NCI-H345 treated with DMSO at 0.1 percent for 48 hours (cell line): ENCODE measurements at regions not wholly inside any gene's neighbourhood (a gene's known extent, or its start where the extent isn't known, plus 50 kb on each side); places are given as distances from the start of the nearest gene placed in this dataset.

Experiments used
- DNase-seq: peaks from one replicate; lab custom pipeline; 2025; ENCODE audit not compliant: unreplicated experiment; lab: John Stamatoyannopoulos, UW

DNA sequence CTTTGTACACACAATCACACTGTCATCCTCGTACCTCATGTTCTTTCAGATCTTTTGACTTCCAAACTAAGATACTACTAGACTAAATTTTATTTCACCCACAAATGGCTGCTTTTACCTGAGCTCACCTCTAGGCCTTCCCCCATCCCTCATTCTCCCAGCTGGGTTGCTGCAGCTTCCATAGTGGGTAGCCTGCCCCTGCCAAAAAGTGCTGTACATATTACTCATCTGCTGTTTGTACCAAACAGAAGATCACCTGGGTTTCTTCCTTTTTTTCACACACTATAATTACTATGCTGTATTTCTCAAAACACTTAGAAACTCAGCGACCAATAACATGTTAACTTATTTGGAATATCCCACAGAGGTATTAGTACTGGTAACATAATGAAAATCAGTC is 267.6 kb upstream of the PRDM1 start:
- no peak for DNase-seq

DNA sequence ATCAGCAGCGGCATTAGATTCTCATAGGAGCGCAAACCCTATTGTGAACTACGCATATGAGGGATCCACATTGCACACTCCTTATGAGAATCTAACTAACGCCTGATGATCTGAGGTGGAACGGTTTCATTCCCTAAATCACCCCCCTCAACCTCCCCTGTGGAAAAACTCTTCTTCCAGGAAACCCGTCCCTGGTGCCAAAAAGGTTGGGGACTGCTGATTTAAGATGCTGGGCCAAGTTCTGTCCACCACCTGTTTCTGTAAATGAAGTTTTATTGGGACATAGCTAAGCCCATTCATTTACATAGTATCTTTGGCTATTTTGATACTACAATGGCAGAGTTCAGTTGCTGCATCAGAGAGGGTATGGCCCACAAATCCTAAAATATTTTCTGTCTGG is 268.2 kb upstream of the PRDM1 start:
- no peak for DNase-seq

DNA sequence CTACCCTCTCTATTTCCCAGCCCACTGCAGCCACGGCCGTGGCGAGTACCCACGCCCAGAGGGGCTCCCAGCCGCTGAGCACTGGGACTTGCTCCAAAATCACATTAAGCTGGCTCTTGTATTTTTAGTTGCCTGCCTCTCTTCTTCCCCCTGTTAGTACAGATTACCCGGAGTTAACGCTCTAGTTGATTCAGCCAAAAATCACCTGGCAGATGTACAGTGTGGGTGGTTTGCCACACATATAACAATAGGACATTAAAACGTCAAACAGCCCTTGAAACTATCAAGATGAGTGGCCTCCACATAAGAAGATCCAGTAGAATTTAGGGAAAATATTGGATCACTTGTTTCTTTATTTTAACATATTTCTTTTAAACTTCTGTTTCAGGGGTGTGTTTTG is 268.8 kb upstream of the PRDM1 start:
- no peak for DNase-seq

DNA sequence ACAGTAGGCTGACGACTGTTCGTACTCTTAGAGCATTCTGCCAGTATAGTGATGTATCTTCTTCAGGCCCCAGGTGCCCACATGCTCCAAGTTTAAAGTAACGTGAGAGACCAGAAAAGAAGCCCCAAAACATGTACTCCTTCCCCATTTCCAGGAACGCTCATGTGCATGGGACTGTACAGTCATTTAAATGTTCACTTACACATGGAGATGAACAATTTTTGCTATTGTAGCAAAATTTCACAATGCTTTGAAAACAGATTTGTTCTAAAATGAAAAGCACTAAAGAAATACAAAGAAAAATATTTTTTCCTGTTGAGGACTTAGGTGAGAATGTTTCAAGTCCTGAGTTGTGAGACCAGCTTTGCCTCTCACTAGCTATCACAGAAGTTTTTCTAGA is 269.3 kb upstream of the PRDM1 start:
- no peak for DNase-seq

DNA sequence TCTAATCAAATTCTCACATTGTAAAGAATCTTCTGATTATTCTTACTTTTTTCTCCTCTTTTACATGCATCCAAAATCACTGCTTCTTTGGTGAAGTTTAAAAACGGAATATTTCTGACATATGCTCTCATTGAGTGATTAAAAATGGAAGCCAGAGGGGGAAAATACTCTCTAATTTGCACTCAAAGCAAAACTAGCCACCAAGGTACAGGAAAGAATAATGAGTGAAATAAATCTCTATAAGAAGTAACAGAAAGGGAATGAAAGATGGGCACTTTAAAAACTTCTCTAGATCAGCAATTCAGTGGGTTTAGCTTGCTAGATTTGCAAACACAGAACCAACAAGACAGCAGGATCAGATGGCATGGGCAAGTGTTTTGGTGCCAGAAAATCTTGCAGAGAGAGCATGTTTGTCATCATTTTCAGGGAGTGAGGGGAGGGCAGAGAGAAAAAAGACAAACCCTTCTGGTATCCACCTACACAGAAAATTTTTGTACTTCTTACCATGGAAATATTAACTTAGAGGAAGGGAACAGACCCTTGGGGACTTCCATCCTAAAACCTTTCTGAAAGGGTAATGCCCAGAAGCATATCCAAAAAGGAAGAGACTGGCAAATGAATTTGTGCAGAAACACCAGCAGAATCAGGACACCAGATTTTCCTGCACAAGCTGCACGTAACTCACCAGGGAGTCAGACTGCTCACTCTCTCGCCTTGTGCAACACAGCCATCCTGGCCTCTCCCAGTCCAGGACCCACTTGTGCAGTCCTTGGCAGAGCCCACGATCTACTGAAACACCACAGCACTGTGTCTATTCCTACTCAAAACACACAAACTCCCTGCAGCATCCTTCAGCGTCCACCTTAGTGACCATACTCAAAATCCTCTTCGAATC is 270.2 kb upstream of the PRDM1 start:
- no peak for DNase-seq

DNA sequence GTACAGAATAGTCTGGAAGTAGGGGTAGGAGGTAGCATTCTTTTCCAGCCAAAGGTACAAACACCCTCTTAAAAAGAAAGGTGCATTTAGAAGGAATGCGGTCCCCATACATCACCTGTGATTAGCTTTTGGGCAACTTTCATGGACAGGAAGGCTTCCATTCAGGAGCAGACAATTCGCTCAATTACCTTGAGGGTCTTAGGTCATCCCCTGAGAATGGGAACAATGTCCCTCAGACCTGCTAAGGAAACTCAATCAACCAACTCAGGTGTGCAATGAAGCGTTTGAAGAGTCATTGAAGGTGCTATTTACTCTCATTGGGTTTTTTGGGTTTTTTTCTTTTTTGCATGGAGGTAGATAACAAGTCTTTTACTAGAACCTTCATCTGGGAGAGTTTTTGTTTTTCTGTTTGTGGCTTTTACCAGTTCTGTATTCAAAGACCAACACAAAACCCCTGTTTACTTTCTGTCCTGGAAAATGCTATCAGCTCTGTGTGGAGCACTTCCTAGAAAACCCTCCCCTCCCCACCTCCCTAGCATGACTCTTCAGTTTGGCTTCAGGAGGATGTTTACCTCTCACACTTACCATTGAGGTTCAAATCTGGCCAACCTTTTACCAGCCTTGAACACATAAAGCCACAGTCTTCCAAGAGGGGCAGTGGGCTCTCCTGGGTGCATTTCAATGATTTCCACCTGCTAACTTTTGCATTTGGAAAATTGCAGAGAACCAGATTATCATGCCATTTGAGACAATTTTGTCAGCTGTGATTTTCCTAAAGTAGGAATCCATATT is 271.2 kb upstream of the PRDM1 start:
- DNase-seq = peak; percentile 20

DNA sequence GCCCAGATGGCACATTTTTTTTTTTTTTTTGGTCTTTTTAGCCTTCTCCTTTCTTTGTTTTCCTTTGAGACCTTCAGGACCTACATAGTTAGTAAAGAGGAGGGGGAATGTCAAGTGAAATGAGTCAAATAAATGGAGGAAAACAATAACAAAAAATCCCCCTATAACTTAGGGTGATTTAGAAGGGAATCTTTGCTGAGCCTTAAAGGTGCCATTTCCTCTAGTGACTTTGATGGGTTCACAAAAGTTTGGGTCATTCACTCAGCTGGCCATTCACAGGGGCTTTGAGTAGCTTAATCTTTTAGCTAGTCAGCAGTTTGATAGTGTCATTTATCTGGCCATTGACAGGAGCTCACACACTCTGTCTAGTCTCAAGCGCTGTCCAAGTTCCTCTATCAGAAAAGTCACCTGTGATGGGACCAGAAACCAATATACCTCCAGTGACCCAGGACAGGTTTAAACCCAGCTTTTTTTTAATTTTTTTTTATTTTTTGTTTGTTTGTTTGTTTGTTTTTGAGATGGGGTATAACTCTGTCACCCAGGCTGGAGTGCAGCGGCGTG is 275.1 kb upstream of the PRDM1 start:
- DNase-seq = no peak

DNA sequence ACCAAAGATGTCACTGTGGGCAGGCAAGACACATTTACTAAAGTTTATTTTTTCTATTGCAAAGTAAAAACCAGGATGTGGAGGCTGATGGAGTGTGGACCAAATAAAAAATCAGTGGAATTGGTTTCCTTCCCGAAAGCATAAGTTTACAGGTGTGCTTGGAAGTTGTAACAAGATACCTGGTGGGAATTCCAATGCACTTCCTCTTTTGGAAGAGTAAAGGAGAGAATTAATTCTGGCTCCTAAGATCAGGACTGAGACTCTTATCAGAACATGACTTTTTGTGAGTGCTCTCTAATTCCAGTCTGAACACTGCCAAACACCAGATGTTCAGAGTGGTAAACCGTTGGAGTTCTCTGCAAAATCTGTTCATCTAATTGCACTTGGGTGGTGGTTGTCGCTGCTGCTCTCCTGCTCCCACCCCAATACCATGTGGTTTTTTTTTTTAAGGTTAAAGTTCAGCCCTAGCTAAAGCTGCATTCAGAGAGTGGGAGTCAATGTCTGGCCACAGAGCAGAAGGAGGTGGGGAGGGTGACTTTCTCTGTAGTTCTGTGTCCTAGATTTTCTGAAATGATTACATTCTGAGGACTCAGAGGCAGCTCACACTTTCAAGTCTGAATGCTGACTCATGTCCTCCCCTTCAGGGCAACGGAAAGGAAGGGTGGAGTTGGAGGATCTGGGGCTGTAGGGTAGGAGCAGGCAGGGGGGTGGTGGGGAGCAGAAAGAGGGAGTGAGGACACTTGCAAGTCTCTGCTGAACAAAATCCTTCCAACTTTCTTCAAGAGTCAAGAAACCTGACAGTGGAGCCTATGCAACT is 275.8 kb upstream of the PRDM1 start:
- DNase-seq = no peak

DNA sequence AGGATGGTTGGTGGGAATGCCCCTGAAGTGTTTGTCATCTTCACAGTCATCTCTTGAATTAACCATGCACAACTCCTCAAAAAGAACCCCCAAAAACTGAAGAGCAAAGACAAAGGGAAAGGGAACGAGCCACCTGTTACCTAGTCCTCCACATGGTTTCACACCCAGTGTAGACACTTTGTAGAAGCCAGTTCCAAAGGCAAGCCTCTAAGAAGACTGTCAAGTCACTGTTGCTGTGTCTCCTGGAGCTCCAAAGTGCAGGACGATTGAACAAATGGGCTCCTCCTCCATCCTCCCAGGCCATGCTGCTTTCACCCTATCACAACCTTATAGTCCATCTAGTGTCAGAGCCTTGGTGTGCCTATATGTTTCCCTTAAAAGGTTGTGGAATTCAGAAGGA is 277.6 kb upstream of the PRDM1 start:
- DNase-seq = no peak

DNA sequence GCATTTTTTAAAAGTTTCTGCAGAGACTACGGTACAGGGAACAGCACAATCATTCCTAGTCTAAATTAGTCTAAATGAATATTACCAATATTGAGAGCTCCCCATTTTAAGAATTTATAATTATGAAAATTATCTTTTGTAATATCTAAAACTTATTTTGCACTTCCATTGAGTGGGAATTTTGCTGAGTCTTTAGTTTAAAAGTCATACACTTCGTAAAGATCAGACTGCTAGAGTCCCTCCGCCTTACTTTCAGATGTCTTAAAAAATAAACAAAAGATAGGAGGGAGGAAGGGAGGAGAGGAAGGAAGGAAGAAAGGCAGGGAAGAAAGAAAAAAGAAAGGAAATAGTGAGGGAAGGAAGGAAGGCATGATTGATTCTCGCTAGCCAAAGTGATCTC is 278.2 kb upstream of the PRDM1 start:
- no peak for DNase-seq

DNA sequence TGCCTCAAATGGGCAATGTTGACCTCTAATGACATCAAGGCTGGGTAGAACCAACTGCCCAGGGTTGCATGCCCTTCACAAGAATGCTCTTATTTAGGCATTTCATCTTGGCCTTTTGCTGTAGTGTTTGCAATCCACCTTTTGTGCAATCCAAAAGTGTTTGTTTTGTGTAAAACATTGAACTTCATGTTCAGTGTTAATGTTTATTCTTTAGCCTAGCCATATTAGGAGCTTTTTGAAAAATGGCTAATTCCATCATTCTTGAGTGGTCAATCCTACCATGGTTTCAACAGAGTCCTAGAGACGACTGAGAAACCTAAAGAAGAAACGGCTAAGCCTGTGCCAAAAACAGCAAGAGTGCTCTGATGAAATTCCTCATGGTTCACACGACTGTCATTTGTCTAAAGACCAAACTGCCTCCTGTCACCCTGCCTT is 279.6 kb upstream of the PRDM1 start:
- DNase-seq = no peak

DNA sequence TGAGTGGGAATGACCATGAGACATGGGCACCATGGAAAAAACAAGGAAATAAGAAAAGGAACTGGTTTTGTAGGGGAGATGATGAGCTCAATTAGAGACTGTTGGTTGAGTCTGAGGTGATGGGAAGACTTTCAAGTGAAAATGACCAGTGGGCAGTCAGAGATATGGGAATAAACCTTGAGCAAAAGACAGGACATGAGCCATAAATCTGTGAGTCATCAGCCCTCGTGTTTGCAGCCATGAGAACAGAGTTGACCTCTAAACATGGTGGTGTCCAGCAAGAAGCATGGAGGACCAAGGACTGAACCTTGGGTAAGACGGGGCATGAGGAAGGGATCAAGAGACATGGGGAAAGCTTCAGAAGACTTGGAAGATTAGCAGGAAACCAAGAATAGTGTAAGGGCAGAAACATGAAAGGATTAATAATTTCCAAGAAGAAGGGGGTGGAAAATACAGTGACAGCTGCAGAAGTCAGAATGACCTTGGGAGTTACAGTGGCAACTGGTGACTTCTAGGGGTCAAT is 280.6 kb upstream of the PRDM1 start:
- no peak for DNase-seq

DNA sequence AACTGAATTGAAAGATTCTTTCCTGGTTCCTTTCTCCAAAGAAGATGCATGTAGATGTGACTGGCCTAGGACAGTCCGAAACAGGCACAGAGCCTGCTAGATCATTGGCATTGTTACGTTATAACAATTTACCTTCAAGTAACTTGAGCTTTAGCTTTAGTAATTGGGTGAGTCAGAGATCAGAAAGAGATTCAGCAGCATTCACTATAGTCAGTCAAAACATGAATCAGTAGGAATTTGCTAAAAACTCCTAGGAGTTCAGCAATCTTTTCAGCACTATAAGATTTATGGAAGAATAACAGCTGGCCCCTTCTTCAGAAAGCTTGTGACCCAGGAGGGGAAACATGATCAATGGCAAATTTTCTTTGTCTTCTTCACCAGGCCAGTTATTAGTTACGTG is 281.7 kb upstream of the PRDM1 start:
- DNase-seq = no peak

DNA sequence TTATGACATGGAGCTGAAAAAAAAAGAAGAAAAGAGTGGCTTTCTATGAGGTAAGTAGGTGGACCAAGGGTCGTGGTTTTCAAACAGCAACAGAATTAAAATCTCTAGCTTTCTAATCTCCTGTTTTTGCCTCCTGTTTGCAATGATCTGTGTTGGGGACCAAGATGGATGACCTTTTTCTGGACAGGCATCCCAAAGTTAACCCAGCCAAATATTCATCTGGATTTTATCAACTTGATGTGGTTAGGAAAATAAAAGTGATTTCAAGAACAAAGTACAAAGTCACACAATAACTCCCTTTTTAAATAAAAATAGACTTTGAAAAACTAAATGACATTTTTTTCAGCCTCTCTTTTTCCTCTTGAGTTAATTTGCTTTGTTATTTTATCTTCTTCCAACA is 282.1 kb upstream of the PRDM1 start:
- no peak for DNase-seq

DNA sequence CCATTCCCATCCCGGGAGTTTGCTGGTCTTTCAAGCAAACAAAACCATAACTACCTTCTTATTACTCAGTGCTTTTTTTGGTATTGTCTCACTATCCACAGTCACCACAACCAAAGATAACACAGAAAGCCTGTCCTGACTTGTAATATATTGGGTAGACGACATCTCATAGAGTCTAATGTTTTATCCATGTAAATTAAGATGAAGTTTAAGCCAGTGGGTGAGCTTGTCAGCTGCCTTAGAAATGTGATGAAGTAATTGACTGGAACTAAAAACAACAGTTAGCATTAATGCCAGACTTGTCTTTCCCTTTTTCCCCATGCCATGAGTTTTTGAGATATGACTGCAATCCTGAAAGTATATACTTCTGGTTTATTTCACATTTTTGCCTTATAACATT is 282.7 kb upstream of the PRDM1 start:
- DNase-seq = no peak

DNA sequence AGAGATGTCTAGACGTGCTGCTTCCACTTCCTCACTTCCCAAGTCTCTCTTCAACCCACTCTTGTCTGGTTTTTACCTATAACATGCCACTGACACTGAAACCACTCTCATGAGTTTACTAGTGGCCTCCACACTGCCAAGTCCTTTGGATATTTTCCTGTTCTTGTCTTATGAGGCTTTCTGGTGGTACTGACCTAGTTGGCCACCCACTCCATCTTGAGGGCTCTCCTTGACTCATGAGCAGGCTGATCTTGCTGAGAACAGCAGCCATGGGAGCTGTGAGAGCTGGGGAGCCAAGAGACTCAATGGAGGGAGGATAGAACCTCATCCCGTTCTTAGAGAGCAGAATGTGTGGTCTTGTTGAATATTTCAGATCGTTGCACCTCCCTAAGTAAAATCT is 283.4 kb upstream of the PRDM1 start:
- DNase-seq = no peak

DNA sequence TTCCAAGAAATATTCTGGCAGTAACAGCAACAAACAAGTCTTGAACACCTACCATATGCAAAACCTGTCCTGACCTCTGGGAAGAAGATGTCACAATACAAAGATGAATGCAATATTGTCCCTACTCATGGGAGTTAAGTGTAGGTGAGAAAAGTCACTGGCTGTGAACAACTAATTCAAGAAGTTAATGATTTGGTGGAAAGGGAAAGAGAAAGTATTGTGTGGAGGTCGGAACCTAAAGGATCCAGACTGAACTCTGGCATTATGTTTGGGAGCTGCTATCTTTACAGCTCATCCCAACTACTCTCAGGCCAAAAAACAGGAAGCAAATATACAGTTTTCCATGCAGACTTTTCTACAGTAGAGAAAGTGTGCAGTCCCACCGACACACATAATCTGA is 285.3 kb upstream of the PRDM1 start:
- no peak for DNase-seq

DNA sequence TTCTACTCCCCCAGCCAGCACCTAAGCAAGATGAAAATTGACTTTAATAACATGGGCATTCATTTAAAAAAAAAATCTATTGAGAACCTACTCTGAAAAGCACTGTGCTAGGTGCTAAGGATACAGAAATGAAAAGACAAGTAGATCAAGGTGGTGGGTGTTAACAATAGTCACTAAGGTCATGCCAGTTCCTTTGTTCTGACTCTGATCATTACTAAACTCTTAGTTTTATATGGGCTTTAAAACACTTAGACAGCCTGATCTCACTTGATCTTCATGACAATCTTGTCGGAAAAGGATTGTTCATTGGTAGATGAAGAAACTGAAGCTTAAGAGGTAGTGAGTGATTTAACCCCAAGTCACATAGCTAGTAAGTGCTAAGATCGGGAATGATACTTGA is 285.7 kb upstream of the PRDM1 start:
- DNase-seq = no peak

DNA sequence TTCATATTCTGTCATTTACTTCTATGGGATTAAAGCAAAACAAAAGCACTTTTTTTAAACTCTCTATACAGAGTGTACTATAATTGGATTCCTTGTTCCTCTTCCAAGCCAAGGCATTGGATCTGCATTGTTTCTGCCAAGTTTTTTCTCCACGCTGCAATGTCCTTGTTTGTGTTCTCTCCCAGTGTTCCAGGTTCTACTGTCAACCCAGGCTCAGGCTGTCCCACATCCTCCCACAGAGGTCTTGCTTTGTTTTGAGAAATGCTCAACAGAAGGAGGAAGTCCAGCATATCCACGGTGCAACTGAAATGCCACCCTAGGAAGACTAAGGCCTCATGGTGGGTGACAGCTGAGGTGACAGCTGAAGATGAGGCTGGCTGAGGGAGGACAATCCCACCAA is 287.1 kb upstream of the PRDM1 start:
- no peak for DNase-seq

DNA sequence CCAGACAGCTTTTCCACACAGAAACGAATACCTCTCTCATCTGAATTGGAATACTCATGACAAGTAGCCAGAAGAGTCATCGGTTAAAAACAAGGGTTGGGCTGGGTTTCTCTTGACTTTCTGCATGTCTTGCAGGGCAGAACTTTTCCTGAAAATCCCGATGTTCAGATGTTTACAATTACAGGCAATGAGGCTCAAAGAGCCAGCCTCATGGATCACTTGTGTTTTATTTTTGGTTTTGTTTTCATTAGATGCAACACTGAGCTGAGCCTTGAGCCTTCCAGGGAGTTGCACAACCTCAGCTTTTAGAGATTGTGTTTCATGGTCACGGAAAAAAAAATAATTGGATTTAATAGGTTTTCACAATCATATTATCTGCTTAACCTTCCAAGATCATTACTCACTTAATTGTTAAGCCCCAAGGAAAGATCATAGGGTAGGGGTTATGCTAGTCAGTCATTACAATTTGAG is 288.1 kb upstream of the PRDM1 start:
- DNase-seq = no peak
